ENCODE measurements at regions not wholly inside any gene's neighbourhood (a gene's known extent, or its start where the extent isn't known, plus 50 kb on each side); places are given as distances from the start of the nearest gene placed in this dataset.

DNA sequence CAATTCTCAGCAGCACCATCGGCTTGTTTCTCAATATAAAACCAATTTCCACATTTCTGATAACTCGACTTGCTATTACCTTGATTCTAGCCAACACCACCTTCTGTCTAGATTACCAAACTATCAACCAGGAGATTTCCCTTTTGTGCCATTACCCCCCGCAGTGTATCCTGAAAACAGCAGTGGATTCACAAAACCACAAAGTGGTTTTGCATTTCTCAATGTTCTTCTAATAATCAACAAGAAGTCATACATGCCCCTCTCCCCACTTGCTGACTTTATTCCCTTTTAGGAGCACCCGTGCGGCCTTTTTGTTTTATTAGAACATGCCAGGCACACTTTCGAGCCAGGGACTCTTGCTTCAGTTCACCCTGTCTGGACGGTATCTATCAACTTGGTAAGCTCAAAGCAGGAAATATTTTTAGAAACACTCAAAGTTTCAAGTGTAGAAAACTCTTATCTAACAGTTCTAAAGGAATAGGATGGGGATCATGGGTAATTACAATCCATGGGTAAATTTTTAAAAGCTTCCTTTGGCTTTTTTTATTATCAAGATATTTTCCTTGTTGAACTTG, 967.4 kb downstream of the EFNB2 start:
- Histone ChIP-seq H3K27ac (ENCODE audit: low read depth, low read length) (no peak overlapping the region), H3K27me3 (ENCODE audit: insufficient read depth, low read length) (no peaks in the 10 kb centered on the region)

More for the DNA sequence above, 967.4 kb downstream of the EFNB2 start:
- POLR2A ChIA-PET: no interaction called here
- H3K9me2 ChIP-seq (ENCODE audit: insufficient read depth): no peaks in the 10 kb centered on the region
- CTCF ChIA-PET: no interaction called here
- TF ChIP-seq ATF3 (IDR thresholded peaks at IDR 0.05) (no peak), EZH2 (IDR thresholded peaks at IDR 0.05) (no peak), CEBPB (IDR thresholded peaks at IDR 0.05; ENCODE audit: low read depth) (no peak), POLR2AphosphoS5 (IDR thresholded peaks at IDR 0.05; ENCODE audit: low read depth, low read length) (no peak), REST (IDR thresholded peaks at IDR 0.05; ENCODE audit: low read depth) (no peak), SRF (IDR thresholded peaks at IDR 0.05; ENCODE audit: low read depth) (no peak), FOSL1 (IDR thresholded peaks at IDR 0.05; ENCODE audit: low read depth) (no peak), SIN3A (IDR thresholded peaks at IDR 0.05; ENCODE audit: low read depth) (no peak)
- TF ChIP-seq, protein P1, sequence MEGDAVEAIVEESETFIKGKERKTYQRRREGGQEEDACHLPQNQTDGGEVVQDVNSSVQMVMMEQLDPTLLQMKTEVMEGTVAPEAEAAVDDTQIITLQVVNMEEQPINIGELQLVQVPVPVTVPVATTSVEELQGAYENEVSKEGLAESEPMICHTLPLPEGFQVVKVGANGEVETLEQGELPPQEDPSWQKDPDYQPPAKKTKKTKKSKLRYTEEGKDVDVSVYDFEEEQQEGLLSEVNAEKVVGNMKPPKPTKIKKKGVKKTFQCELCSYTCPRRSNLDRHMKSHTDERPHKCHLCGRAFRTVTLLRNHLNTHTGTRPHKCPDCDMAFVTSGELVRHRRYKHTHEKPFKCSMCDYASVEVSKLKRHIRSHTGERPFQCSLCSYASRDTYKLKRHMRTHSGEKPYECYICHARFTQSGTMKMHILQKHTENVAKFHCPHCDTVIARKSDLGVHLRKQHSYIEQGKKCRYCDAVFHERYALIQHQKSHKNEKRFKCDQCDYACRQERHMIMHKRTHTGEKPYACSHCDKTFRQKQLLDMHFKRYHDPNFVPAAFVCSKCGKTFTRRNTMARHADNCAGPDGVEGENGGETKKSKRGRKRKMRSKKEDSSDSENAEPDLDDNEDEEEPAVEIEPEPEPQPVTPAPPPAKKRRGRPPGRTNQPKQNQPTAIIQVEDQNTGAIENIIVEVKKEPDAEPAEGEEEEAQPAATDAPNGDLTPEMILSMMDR (IDR thresholded peaks at IDR 0.05 in 2 of 3, conservative IDR thresholded peaks at IDR 0.05 in 1 of 3; ENCODE audit: borderline replicate concordance in 1 of 3, insufficient read depth in 1 of 3, low read depth in 2 of 3, low read length in 2 of 3): no peak
- H3K9me3 ChIP-seq (ENCODE audit: control insufficient read depth in 1 of 2, insufficient read depth in 1 of 2, low read depth in 1 of 2, low read length in 2 of 2): no peaks in the 10 kb centered on the region
- H3K9ac ChIP-seq (ENCODE audit: low read length): no peak overlapping the region
- DNase-seq (ENCODE audit: low read depth, low spot score): no peak
- H2AFZ ChIP-seq (ENCODE audit: low read depth, low read length, poor library complexity, severe bottlenecking): no peak overlapping the region
- H4K20me1 ChIP-seq (ENCODE audit: insufficient read depth): no peaks in the 10 kb centered on the region
- no peaks in the 10 kb centered on the region for H3K36me3 ChIP-seq (ENCODE audit: control insufficient read depth in 1 of 2, insufficient read depth in 2 of 2, low read length in 2 of 2)
- H3K4me2 ChIP-seq (ENCODE audit: low read length): no peak overlapping the region
- no TSS peak for BruUV-seq (replicated peaks)
- H3K79me2 ChIP-seq (ENCODE audit: insufficient read depth, low read length): no peaks in the 10 kb centered on the region
- intact Hi-C loops (cut with micrococcal nuclease): no loop called here
- no peak overlapping the region for H3K4me3 ChIP-seq (replicated peaks in 1 of 2; ENCODE audit: low read depth in 1 of 2, low read length in 2 of 2)
- RAD21 ChIA-PET (ENCODE audit: low non-redundant PET in 1 of 2, low total read pairs in 2 of 2, uncharacterized antibody in 2 of 2, unreplicated experiment in 2 of 2): no interaction called here
- no peaks in the 10 kb centered on the region for H3K4me1 ChIP-seq (ENCODE audit: control insufficient read depth in 1 of 2, insufficient read depth in 2 of 2, low read length in 2 of 2)
- ATAC-seq: no peak

Data from HCT116 (cell line).